Activated T-helper 1 cell treated with anti-CD3 and anti-CD28 coated beads, Interleukin-2, amount 50 U/mL, for 16 hours (primary cell): ENCODE measurements at regions not wholly inside any gene's neighbourhood (a gene's known extent, or its start where the extent isn't known, plus 50 kb on each side); places are given as distances from the start of the nearest gene placed in this dataset.

Experiments
- DNase-seq, 2 donors: peaks; one replicate each; pipeline ENCODE4 v3.0.0-alpha.2; 2020; ENCODE audit warnings: low read depth in 1 of 2, low spot score in 1 of 2

DNA sequence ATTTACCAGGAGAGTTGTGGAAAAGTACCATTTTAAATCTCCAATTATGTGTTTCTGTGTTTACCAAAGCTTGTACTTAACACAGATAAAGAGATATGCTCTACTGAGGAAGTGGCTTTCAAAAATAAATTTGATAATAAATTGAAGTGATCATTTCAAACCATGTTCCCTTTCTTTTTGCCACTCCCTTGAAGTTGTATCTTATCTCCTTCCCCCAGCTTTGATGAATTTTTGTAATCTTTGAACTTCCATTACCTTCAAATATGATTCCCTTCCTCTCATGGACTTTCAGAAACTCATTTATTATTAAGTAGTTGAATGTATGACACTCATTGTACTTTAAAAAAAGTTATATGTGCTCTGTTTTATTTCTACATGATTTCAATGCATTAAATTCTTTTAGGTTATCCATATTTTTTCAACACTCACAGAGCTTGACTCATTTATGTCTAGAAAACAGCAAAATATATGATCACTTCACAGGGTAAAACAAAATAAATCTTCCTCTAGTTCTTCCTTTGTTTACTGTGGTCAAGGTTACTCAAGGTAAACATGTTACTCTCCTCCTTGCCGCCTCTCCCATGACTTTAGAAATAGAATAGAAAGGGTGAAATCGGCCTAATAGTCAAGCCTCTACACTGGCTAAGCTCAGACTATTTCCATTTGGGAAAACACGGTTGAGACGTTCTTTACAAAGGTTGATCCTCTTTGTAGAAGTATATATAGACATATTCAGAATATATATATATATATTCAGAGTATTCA, 251.2 kb upstream of the SPRY2 start:
- DNase-seq: no peak

DNA sequence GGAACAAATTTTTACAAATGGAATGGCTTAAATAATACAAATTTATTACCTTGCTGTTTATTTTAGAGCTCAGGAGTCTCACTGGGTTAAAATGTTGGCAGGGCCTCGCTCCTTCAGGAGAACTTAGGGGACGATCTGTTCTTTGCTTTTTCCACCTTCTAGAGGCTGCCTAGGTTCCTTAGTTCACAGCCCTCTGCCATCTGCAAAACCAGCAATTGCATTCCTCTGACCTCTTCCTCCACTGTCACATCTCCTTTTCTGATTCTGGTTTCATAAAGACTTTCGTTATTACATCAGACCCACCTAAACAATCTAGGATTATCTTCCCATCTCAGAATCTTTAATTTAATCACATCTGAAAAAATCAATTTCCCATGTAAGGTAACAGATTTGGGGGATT, 249.6 kb upstream of the SPRY2 start:
- DNase-seq: no peak

DNA sequence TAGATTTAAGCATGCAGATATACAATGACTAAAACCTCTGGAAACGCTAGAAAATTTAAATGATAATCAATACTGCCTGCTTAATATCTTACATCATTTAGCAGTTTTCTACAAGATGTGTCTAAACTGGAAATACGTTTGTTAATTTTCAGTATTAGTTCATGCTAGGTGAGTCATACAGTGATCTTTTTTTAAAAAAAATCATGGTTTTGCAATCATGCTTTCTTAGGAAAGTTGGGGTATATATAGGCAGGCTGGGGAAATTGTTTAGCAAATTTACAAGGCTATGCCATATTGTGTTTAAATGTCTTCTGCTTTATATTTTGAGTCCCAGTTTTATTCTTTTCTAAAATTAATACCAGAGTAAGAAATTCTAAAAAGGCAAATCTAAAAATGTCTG, 245.4 kb upstream of the SPRY2 start:
- DNase-seq: no peak

DNA sequence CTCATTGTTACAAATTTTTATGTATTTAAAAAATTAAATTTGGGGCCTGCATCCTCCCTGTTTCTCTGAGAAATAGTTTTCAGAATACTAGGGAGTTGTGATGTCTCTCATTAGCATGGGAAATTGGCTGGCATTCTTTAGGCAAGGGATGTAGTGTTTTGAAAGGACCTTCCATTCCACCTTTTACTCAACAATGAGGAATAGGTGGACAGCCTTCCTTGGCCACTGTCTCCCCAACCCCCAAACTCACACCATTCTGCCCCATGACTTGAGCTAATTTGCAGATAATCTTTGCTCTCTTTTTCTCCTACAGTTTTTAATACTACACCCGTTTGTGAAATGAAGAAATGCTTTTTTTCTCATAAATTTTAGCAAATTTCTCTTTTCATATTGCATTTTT, 244.6 kb upstream of the SPRY2 start:
- no peak for DNase-seq

DNA sequence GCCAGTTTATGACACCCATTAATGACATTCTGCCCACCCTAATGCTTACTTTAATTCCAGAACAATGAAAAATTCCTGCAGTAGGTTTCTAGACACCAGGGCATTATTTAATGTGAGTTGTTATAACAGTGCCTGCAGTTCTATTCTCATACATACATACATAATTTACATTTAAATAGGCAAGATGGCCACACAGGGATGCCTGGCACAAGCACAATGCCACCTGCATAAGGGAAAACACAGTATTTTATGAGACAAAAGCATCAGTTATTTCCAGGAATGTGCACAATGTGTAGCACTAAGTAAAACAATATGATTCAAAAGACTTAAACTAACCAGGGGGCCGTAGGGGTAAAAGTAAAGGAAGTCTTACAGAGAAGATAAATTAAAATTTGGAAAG, 243.9 kb upstream of the SPRY2 start:
- DNase-seq: no peak

DNA sequence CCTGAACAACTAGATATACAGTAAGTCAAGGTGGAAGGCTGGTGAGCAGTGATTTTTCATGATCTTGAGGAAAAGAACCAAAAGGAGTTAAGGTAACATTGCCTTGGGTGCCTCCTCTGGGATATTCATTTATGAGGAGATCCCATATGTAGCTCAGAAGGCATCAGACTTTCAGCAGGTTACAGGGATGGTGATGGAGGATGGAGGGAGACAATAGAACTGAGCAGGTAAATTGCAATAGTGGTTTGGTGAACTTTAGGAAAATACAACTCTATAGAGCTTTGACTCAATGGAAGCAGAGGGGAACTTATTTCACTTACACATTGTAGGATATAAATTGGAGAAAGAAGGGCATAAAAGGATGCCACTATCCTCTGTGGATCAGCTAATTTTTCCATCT, 243.4 kb upstream of the SPRY2 start:
- no peak for DNase-seq

DNA sequence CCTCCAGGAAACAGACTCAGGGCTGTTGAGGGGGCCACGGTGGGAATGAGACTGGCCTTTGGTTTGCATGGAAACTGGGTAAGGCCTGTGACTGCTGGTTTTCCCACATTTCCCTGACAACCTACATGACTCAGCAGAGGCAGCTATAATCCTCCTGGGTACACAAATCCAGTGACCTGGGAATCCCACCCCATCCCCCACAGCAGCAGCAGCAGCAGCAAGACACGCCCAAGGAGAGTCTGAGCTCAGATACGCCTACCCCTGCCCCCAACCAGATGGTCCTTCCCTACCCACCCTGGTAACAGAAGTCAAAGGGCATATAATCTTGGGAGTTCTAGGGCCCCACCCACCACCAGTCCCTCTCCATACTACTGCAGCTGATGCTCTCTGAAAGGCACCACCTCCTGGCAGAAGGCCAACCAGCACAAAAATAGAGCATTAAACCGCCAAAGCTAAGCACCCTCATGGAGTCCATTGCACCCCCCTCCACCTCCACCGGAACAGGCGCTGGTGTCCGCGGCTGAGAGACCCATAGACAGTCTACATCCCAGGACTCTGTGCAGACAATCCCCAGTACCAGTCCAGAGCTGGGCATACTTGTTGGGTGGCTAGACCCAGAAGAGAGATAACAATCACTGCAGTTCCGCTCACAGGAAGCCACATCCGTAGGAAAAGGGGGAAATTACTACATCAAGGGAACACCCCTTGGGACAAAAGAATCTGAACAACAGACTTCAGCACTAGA, 237.2 kb upstream of the SPRY2 start:
- DNase-seq: no peak

DNA sequence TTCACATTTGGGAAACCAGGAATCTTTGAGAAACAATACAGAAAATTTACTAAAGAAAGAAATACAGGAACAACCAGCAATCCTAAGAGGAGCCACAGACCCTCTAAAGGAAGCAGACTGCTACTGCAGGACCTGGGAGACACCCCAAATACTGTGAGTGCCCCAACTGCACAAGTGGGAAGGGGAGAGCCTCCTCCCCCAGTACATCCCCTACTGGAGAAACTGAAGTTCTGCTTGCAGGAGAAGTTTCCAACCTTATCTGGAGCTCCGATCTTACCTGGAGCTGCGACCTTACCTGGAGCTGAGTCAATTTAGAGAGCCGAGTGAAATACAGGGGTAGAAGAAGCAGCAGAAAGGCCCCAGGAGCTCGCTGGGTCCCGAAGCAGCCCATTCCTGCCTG, 236.4 kb upstream of the SPRY2 start:
- DNase-seq: no peak

DNA sequence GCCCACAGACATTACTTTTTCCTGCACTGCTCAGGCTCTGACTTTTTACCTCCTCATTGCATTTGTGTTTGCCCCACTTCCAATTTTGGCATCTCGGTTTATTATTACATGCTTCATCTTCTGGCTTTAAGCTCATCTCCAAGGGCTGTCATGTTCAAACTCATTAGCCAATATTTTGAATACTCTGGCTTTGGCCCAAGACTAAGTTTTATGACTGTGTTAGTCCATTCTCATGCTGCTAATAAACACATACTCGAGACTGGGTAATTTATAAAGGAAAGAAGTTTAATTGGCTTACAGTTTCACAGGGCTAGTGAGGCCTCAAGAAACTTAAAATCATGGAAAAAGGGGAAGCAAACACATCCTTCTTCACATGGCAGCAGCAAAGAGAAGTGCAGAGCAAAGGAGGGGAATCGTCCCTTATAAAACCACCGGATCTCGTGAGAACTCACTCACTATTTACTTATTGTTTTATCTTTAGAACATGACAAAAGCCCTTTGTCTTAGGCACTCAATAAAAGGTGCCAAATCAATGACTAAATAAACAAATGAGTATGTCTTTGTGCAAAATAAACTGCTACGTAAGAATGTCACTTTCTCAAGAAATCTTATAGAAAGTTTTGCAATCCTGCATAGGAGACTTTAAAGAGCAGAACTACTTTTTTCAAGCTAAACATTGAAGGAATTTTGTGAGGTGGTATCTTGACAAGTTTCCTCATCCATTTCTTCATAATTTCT, 233.4 kb upstream of the SPRY2 start:
- no peak for DNase-seq

DNA sequence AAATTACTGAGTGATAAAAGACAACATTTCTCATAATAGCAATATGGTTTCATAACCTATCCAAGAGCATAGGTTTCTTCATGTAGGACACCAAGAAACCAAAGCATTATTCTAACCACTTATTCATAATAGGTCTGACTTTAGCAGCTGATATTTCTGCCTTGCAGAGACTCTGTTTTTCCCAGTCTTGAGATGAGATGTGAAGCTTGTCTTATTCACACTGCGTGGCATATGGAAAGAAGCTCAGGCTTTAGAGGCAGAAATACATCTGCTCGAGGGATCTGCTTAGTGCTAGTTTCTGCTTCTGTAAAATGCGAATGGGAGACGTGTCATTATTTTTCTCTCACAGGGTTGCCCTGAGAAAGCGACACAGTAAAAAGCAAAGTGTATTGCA, 232.0 kb upstream of the SPRY2 start:
- no peak for DNase-seq

DNA sequence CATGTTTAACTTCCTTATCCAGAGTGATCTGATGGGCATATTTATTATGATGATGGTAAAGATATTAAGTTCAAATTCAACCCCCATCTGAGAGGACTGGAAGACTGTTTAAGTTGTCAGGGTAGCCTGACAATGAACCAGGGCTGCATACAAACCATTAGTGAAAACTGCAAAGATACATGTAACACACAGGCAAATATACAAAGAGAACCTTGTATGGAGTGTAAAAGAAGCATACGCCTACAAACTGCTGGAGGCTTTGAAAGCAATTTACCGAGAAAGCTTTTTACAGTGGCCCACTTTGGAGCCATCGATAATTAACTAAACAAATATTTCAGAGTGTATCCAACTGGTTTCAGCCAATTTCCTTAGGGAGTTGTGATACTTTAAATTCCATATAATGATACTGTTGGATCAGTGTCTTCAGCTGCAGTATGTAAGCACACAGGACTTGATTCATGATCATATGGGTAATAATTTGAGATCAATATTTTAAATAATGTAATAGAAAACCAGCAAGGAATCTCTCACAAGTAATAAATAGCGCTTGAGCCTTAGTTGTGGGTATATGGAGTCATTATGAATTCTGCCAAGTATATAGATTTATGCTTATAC, 231.5 kb upstream of the SPRY2 start:
- no peak for DNase-seq

DNA sequence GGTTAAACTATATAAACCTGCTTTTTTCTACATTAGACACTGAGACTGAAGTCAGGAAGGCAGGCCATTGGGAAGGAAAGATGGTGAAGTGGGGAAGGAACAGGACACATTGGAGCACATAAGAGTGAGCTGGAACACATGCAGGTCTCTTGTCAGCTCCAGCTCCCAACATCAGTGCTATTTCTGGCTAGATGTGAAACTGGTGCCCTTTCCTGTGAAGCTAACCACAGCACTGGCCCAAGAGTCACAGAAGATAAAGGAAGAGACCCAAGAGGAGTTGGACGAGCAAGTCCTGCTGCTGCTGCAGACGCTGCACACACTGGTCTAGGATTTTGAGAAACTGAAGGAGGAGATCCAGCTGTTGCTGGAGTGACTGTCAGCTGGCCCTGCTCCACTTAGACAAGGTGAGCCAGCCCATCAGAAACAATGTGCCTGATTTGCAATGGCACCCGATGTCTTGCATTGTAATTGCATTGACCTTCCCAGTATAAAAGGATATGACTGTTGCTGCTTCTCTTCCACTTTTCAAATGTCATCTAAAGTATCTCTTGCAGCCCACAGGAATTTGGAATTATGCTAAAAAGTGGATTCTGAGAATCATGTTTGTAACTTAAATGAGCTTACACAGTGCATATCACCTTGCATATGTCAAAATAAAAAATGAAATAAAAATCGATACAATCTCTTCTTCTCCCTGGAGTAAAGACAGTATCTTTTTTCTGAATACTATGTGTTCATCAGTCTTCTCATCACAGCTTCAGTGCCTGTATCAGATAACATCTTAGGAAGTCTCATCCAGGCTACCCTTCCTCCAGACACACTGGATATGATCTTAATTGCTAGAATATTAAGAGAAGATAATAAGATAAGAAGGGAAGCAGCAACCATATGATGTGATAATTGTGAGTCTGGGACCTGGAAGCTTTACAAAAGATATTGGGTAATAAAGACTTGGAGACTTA, 230.7 kb upstream of the SPRY2 start:
- DNase-seq: no peak

DNA sequence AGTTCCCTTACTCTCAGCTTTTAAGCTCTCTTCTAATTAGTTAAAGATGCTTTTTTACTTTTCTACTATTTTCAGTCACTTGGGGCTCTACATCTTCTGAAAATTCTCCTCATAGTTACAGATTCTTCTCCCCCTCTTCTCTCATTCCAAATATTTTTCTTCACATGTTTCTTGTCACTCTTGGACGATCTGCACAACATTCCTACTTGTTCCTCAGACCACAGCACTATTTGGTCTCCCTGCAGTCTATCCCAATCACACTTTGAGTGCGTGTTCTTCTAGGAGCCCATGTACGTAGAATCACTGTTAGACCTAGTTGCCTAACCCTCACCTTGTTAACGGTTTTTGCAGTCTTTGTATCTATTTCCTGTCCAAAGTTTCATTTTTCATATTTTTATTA, 222.5 kb upstream of the SPRY2 start:
- no peak for DNase-seq

DNA sequence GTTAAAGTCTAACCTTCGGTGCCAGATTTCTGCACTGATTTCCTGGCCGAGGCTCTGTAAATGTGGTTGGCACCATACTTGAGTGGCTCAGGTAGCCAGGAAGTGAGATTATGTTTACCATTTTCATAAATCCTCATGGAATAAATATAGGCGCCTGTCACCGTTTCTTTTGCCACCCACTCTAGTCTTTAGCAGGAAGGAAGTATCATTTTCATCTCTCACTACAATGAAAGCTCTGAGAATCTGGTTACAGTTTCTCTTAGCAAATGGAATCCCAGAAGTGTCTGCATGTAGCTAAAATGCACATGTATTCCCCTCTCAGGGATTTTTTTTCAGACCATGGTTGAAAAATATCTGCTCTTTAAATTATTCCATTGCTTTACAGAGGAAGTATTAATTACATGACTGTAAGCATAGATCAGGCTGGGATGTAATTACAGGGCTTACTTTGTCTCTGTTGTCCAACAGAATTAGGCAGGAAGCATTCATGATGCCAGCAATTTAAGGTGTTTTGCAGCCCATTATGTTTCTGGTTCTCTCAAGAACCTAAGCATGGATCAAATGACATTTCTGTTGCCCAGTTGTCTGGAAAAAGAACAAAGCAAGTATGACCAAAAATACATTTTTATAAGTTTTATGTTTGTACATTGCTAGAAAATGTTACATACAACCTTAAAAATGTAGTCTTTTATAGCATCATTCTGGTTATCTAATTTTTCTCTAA, 221.7 kb upstream of the SPRY2 start:
- no peak for DNase-seq

DNA sequence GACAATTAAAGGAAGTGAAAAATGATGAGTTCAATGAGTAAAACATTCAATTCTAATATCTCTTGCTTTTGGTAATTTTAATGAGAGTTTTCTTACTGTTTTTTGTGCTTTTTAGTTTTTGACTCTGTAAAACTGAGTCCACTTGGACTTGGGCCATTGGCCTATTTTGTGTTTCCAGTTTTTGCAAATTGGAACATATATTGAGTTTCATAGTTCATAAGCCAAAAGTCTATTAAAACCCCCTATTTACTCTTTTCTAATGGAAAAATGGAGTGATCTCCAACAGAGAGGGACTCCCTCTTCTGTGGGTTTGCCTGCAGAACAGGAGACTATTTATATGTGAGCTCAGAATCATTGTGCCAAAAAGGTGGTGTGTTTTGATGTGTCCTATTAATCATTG, 219.7 kb upstream of the SPRY2 start:
- DNase-seq: no peak

DNA sequence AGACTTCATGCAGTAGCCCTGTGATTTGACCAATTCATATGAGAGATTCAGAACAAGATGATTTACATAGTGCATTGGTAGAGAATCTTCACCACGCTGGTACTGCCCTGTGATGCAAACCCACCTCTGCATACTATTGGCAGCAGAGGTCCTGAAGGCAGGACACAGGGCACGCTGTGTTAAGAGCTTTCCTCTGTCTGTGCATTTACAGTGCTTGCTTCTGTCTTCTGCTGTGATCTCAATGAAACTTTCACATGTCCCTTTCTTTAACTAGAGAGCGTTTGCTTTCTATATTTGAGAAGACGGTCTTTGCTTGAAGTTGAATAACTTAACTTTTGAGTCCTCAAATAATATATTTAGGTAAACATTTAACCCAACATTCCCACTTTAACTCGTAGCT, 219.0 kb upstream of the SPRY2 start:
- no peak for DNase-seq

DNA sequence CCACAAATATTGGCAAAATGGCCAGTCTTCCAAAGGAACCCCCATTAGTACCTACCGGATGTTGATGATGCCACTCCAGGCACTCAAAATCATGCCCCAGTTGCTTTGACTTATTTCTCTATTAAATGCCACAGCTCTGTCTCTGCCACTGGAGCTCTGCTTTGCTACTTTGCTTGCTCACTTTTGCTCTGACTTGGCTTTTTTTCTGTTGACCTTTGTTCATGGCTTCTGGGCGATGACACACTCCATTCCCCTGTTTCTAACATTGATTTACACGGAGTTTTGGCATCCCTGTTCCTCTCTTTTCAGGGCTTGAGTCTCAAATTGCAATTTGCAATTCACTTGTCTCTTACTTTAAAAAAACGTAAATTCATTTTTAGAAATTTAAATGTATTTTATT, 217.1 kb upstream of the SPRY2 start:
- no peak for DNase-seq

DNA sequence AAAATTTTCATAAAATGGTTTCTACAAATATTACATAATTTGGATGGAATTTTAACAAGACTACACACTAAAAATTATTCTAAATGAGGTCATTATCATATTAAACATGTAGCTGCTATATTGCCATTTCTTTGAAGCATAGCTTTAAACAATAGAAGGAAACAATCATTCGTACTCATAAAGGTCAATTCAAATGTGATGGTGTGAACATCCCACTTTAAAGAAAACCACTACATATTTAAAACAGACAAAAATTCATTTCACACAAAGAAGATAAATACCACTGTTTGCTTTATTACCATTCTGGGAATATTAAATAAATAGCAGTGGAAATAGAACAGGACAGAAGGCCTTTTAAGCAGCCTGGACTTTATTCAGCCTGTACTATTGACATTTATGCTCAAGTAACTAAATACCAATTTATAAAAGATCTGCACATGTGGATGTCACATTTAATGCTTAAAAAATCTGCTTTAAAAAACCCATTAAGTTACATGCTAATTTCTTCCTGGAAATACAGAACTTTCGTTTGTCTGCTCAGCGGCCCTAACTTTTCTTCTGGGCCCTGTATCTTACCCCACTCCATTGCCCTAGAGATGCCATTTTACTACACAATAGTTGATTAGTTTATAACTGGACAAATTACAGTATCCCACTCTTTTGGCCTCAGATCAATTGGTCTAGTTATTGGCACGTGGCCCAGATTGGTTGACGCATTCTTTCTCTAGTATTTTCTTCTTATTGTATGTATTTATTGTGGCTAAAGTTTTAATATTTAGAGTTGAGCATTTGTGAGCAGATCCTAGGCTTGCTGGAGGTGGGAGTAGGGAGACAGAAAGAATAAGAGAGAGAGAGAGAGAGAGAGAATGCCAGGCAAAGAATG, 215.1 kb upstream of the SPRY2 start:
- DNase-seq: no peak

DNA sequence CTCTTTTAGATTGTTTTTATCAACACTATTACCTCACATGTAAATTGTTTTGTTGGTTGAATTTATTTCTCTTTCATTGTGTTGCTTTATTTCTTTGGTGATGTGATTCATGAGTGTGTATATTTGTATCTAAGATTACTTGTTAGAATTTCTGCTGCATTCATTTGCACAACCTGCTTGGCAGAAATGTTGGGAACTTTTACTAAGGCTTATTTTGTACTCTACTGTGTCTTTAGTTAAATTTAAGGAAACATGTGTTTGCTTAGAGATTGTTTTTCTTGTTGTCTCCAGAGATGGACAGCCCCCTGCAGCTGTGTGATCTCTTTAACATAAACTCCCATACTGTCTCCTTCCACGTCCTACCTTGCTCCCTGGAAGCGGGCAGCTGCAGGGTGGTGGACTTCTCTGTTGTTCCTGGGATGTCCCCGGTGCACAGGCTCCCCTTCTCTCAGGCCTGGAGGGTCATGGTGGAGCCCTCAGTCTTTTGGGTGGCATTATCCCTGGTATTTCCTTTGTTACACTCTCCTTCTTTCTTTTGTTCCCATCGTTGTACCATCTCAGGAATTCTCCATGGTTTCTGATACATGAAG, 212.0 kb upstream of the SPRY2 start:
- no peak for DNase-seq
